OCI-LY1 (cell line): ENCODE measurements at regions not wholly inside any gene's neighbourhood (a gene's known extent, or its start where the extent isn't known, plus 50 kb on each side); places are given as distances from the start of the nearest gene placed in this dataset.
"Not testable (repeated sequence)": the region's sequence is repeated elsewhere in the genome, so short reads cannot be mapped to it uniquely, and the experiment has no call there.

Experiments
- H2AFZ ChIP-seq: fragments of 200-600 bp; sonication (generic), shearing (Covaris generic); 2 replicates; pipeline ENCODE4 v1.6.0; 2014; ENCODE audit warnings: antibody characterized with exemption, mild to moderate bottlenecking, low read length
- H3F3A ChIP-seq: fragments of 200-600 bp; sonication (generic), shearing (Covaris generic); 2 replicates; pipeline ENCODE4 v1.6.0; 2014; ENCODE audit warnings: mild to moderate bottlenecking, antibody characterized with exemption, low read length, moderate library complexity; ENCODE audit not compliant: insufficient read depth
- H3K27ac ChIP-seq: fragments of 200-600 bp; sonication (generic); 2 replicates; pipeline ENCODE4 v1.5.1; 2014; ENCODE audit warnings: low read length, mixed run types, mild to moderate bottlenecking, low read depth; ENCODE audit not compliant: poor library complexity, severe bottlenecking
- H3K27me3 ChIP-seq: fragments of 200-600 bp; sonication (generic); 2 replicates; pipeline ENCODE4 v1.6.0; 2014; ENCODE audit warnings: antibody characterized with exemption, mild to moderate bottlenecking, low read length, moderate library complexity; ENCODE audit not compliant: insufficient read depth
- H3K36me3 ChIP-seq: fragments of 200-600 bp; sonication (generic); 2 replicates; pipeline ENCODE4 v1.6.1; 2014; ENCODE audit warnings: mild to moderate bottlenecking, antibody characterized with exemption, low read length, moderate library complexity, mixed read lengths; ENCODE audit not compliant: insufficient read depth
- H3K4me1 ChIP-seq: fragments of 200-600 bp; sonication (generic); 2 replicates; pipeline ENCODE4 v1.5.1; 2014; ENCODE audit warnings: mild to moderate bottlenecking, low read length, moderate library complexity; ENCODE audit not compliant: insufficient read depth, severe bottlenecking
- H3K4me2 ChIP-seq: fragments of 200-600 bp; sonication (generic), shearing (Covaris generic); 2 replicates; pipeline ENCODE4 v1.6.1; 2014; ENCODE audit warnings: low read length
- H3K4me3 ChIP-seq: fragments of 200-600 bp; sonication (generic); 2 replicates; pipeline ENCODE4 v1.5.1; 2014; ENCODE audit warnings: low read length, low read depth, mild to moderate bottlenecking, mixed read lengths; ENCODE audit not compliant: poor library complexity, severe bottlenecking
- H3K79me2 ChIP-seq: fragments of 200-600 bp; shearing (Covaris generic); 2 replicates; pipeline ENCODE4 v1.6.1; 2016; ENCODE audit warnings: mixed run types, low read length, mixed read lengths; ENCODE audit not compliant: insufficient read depth
- H3K9ac ChIP-seq: fragments of 200-600 bp; sonication (generic), shearing (Covaris generic); 2 replicates; pipeline ENCODE4 v1.6.1; 2014; ENCODE audit warnings: mild to moderate bottlenecking, low read length, mixed read lengths
- H3K9me2 ChIP-seq: fragments of 200-600 bp; sonication (generic), shearing (Covaris generic); 2 replicates; pipeline ENCODE4 v1.6.1; 2014; ENCODE audit warnings: low read depth, mild to moderate bottlenecking, low read length, mixed read lengths
- H3K9me3 ChIP-seq: fragments of 200-600 bp; shearing (Covaris generic); 2 replicates; pipeline ENCODE4 v1.6.1; 2014; ENCODE audit warnings: low read length, mixed read lengths
- H4K20me1 ChIP-seq: fragments of 200-600 bp; sonication (generic), shearing (Covaris generic); 2 replicates; pipeline ENCODE4 v1.6.0; 2016; ENCODE audit warnings: mild to moderate bottlenecking, low read length; ENCODE audit not compliant: insufficient read depth
- CTCF ChIP-seq: fragments of 200-600 bp; sonication (generic), shearing (Covaris generic); IDR thresholded peaks from 2 replicates; pipeline ENCODE4 v1.5.1; 2017; ENCODE audit warnings: mild to moderate bottlenecking, antibody characterized with exemption, low read length, moderate library complexity, mixed read lengths
- EZH2 ChIP-seq: fragments of 200-600 bp; sonication (generic), shearing (Covaris generic); IDR thresholded peaks from 2 replicates; pipeline ENCODE4 v1.8.0; 2017; ENCODE audit warnings: borderline replicate concordance, mixed run types, mild to moderate bottlenecking, antibody characterized with exemption, low read length, moderate library complexity, mixed read lengths

- H3K4me2 ChIP-seq = no peak overlapping the region
- no peaks in the 10 kb centered on the region for H4K20me1 ChIP-seq
- no peaks in the 10 kb centered on the region for H3K9me2 ChIP-seq
- TF ChIP-seq CTCF (no peak), EZH2 (no peak)
- no peak overlapping the region for H3K9ac ChIP-seq
- H3K4me1 ChIP-seq = no peaks in the 10 kb centered on the region
- no peaks in the 10 kb centered on the region for H3K27me3 ChIP-seq
- no peaks in the 10 kb centered on the region for H3K9me3 ChIP-seq
- H2AFZ ChIP-seq = no peak overlapping the region
- no peaks in the 10 kb centered on the region for H3F3A ChIP-seq
- no peaks in the 10 kb centered on the region for H3K36me3 ChIP-seq
- no peaks in the 10 kb centered on the region for H3K79me2 ChIP-seq
- no peak overlapping the region for H3K27ac ChIP-seq
- H3K4me3 ChIP-seq = no peak overlapping the region
Observed at GRCh38 chr2:223297788-223298187, 245.8 kb downstream of the KCNE4 start.

- not testable (repeated sequence) for H3K4me2 ChIP-seq, H3K79me2 ChIP-seq, H3K9ac ChIP-seq, H3F3A ChIP-seq, H3K9me2 ChIP-seq, H3K4me3 ChIP-seq, H3K27ac ChIP-seq, H3K9me3 ChIP-seq, H3K4me1 ChIP-seq, H3K36me3 ChIP-seq, H2AFZ ChIP-seq, H4K20me1 ChIP-seq, H3K27me3 ChIP-seq
Observed at GRCh38 chr2:223298329-223298728, 246.3 kb downstream of the KCNE4 start.

DNA sequence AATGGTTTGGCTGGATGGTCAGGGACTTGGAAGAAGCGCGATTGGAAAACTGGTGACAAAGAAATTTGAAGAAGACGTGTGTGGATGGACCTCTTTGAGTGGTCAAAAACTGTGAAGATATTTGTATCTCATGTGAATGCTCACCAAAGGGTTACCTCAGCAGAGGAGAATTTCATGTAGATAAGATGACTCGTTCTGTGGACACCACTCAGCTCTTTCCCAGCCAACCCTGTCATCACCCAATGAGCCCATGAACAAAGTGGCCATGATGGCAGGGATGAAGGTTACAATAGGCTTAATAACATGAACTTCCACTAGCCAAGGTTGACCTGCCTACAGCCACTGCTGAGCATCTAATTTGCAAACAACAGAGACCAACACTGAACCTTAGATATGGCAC, 248.3 kb downstream of the KCNE4 start:
- no peaks in the 10 kb centered on the region for H3K79me2 ChIP-seq
- TF ChIP-seq EZH2 (no peak), CTCF (no peak)
- H3K36me3 ChIP-seq = no peaks in the 10 kb centered on the region
- H3K27me3 ChIP-seq = no peaks in the 10 kb centered on the region
- no peaks in the 10 kb centered on the region for H3K9me2 ChIP-seq
- H3F3A ChIP-seq = no peaks in the 10 kb centered on the region
- H3K27ac ChIP-seq = no peak overlapping the region
- H3K9ac ChIP-seq = no peak overlapping the region
- no peak overlapping the region for H3K4me2 ChIP-seq
- no peak overlapping the region for H3K4me3 ChIP-seq
- H3K9me3 ChIP-seq = no peaks in the 10 kb centered on the region
- H4K20me1 ChIP-seq = no peaks in the 10 kb centered on the region
- H3K4me1 ChIP-seq = no peaks in the 10 kb centered on the region
- H2AFZ ChIP-seq = no peak overlapping the region

DNA sequence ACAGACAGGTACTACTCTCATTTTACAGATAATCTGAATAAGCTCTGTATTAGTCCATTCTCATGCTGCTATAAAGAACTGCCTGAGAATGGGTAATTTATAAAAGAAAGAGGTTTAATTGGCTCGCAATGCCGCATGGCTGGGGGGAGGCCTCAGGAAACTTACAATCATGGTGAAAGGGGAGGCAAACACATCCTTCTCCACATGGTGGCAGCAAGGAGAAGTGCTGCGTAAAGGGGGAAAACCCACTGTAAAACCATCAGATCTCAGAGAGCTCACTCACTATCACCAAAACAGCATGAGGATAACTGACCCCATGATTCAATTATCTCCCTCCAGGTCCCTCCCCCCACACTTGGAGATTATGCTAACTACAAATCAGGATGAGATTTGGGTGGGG, 254.4 kb downstream of the KCNE4 start:
- TF ChIP-seq EZH2 (no peak), CTCF (peak; percentile 54; the same call in 1 of the 2 replicates)
- Histone ChIP-seq H3K9ac (no peak overlapping the region), H3K79me2 (no peaks in the 10 kb centered on the region), H4K20me1 (no peaks in the 10 kb centered on the region), H3K9me3 (no peaks in the 10 kb centered on the region), H3F3A (no peaks in the 10 kb centered on the region), H3K9me2 (no peaks in the 10 kb centered on the region), H3K27ac (no peak overlapping the region), H3K4me1 (no peaks in the 10 kb centered on the region), H3K4me3 (no peak overlapping the region), H3K27me3 (no peaks in the 10 kb centered on the region), H2AFZ (no peak overlapping the region), H3K36me3 (no peaks in the 10 kb centered on the region), H3K4me2 (no peak overlapping the region)
